ENCODE measurements at regions not wholly inside any gene's neighbourhood (a gene's known extent, or its start where the extent isn't known, plus 50 kb on each side); places are given as distances from the start of the nearest gene placed in this dataset.

DNA sequence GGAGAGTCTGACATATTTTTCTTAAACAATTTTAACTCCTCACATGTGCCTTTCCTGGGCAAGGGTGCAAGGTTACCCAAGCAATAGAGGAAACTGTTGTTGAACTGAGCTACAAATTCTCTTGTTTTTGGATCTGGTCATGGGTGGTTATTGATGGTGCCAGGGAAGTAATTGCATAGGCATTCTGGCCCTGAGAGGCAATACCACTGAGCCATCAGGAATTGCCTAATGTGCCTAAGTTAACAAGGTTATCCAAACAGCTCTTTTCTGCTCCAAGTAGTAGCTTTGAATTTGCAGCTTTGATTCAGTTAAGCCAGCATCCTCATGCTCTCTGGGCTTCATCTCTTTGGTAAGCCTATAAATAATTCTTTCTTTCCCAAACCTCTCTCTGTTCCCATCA is 266.0 kb upstream of the BTBD3 start:
- FAIRE-seq: no peak
- in situ Hi-C loops (cut with MboI) (no loop called here), intact Hi-C loops (cut with micrococcal nuclease; ENCODE audit: unreplicated experiment) (no loop called here)

More for the DNA sequence above, 266.0 kb upstream of the BTBD3 start:
- no peak overlapping the region for H3K4me3 ChIP-seq
- ATAC-seq (no peak), DNase-seq (ENCODE audit: low read depth, low spot score) (no peak)
- RAD21 ChIA-PET (ENCODE audit: unreplicated experiment): no interaction called here
- H3K9ac ChIP-seq (ENCODE audit: control insufficient read depth, insufficient read depth, low read length): no peak overlapping the region
- TF ChIP-seq, protein P1, sequence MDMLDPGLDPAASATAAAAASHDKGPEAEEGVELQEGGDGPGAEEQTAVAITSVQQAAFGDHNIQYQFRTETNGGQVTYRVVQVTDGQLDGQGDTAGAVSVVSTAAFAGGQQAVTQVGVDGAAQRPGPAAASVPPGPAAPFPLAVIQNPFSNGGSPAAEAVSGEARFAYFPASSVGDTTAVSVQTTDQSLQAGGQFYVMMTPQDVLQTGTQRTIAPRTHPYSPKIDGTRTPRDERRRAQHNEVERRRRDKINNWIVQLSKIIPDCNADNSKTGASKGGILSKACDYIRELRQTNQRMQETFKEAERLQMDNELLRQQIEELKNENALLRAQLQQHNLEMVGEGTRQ (IDR thresholded peaks at IDR 0.05; ENCODE audit: borderline replicate concordance, low read depth, low read length): no peak
- TF ChIP-seq TCF3 (IDR thresholded peaks at IDR 0.05; ENCODE audit: borderline replicate concordance, insufficient read depth, low read depth, low read length) (no peak), CREB1 (IDR thresholded peaks at IDR 0.05; ENCODE audit: low read depth) (no peak), IRF4 (IDR thresholded peaks at IDR 0.05; ENCODE audit: low read depth, low read length) (no peak)
- TF ChIP-seq, protein P2, sequence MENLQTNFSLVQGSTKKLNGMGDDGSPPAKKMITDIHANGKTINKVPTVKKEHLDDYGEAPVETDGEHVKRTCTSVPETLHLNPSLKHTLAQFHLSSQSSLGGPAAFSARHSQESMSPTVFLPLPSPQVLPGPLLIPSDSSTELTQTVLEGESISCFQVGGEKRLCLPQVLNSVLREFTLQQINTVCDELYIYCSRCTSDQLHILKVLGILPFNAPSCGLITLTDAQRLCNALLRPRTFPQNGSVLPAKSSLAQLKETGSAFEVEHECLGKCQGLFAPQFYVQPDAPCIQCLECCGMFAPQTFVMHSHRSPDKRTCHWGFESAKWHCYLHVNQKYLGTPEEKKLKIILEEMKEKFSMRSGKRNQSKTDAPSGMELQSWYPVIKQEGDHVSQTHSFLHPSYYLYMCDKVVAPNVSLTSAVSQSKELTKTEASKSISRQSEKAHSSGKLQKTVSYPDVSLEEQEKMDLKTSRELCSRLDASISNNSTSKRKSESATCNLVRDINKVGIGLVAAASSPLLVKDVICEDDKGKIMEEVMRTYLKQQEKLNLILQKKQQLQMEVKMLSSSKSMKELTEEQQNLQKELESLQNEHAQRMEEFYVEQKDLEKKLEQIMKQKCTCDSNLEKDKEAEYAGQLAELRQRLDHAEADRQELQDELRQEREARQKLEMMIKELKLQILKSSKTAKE (IDR thresholded peaks at IDR 0.05; ENCODE audit: low read depth, poor library complexity, severe bottlenecking): no peak
- TF ChIP-seq, protein P3, sequence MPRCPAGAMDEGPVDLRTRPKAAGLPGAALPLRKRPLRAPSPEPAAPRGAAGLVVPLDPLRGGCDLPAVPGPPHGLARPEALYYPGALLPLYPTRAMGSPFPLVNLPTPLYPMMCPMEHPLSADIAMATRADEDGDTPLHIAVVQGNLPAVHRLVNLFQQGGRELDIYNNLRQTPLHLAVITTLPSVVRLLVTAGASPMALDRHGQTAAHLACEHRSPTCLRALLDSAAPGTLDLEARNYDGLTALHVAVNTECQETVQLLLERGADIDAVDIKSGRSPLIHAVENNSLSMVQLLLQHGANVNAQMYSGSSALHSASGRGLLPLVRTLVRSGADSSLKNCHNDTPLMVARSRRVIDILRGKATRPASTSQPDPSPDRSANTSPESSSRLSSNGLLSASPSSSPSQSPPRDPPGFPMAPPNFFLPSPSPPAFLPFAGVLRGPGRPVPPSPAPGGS (IDR thresholded peaks at IDR 0.05; ENCODE audit: borderline replicate concordance, insufficient read depth, low read depth, low read length, poor library complexity, severe bottlenecking): no peak
- no peaks in the 10 kb centered on the region for H3K4me1 ChIP-seq (ENCODE audit: control insufficient read depth, insufficient read depth, low read length)
- H3K27me3 ChIP-seq (replicated peaks in 1 of 2; ENCODE audit: control insufficient read depth in 2 of 2, insufficient read depth in 2 of 2, low read length in 1 of 2): no peaks in the 10 kb centered on the region
- POLR2A ChIA-PET: no interaction called here
- no peak overlapping the region for H3K27ac ChIP-seq (ENCODE audit: control insufficient read depth, insufficient read depth)
- H3K36me3 ChIP-seq (ENCODE audit: control insufficient read depth in 2 of 2, insufficient read depth in 2 of 2, low read length in 1 of 2): no peaks in the 10 kb centered on the region
- no peak overlapping the region for H3K4me2 ChIP-seq (ENCODE audit: control insufficient read depth, insufficient read depth)
- BruUV-seq (replicated peaks): no TSS peak
- CTCF ChIA-PET: interaction anchor here (0.6 to 1.2 kb wide), 3 partner anchors 8 to 83 kb away, joined by 3 read pairs; no protein-coding TSS in a partner anchor
- SMC1A ChIA-PET (ENCODE audit: uncharacterized antibody, unreplicated experiment): no interaction called here
- no peak overlapping the region for H2AFZ ChIP-seq (ENCODE audit: control insufficient read depth, low read depth, low read length)
- H3K9me3 ChIP-seq (replicated peaks; ENCODE audit: control insufficient read depth, insufficient read depth, low read length): no peaks in the 10 kb centered on the region
- H4K20me1 ChIP-seq (ENCODE audit: control insufficient read depth, insufficient read depth): no peaks in the 10 kb centered on the region
- H3K79me2 ChIP-seq (ENCODE audit: control insufficient read depth, insufficient read depth, low read length): no peaks in the 10 kb centered on the region

Data from GM12878 (cell line).